Liver (tissue), 3 donors: ENCODE measurements at regions not wholly inside any gene's neighbourhood (a gene's known extent, or its start where the extent isn't known, plus 50 kb on each side); places are given as distances from the start of the nearest gene placed in this dataset.

Experiments used
- EGR1 ChIP-seq, 2 donors: IDR thresholded peaks; 2 replicates each; pipeline ENCODE4 v1.6.1; 2016 to 2018; ENCODE audit warnings: antibody characterized with exemption in 2 of 2, low read depth in 2 of 2
- FOXA1 ChIP-seq: IDR thresholded peaks from 2 replicates; pipeline ENCODE4 v1.6.1; 2016; ENCODE audit warnings: antibody characterized with exemption
- FOXA2 ChIP-seq: IDR thresholded peaks from 2 replicates; pipeline ENCODE4 v1.6.1; 2016; ENCODE audit warnings: antibody characterized with exemption
- JUND ChIP-seq, 2 donors: IDR thresholded peaks; 2 replicates each; pipeline ENCODE4 v1.6.1; 2016; ENCODE audit warnings: antibody characterized with exemption in 2 of 2
- MAX ChIP-seq: IDR thresholded peaks from 2 replicates; pipeline ENCODE4 v1.6.1; 2016; ENCODE audit warnings: antibody characterized with exemption
- RAD21 ChIP-seq, 2 donors: IDR thresholded peaks; 2 replicates each; pipeline ENCODE4 v1.6.1; 2016; ENCODE audit warnings: antibody characterized with exemption in 2 of 2, mild to moderate bottlenecking in 2 of 2
- REST ChIP-seq: IDR thresholded peaks from 2 replicates; pipeline ENCODE4 v1.6.1; 2016; ENCODE audit warnings: antibody characterized with exemption, mild to moderate bottlenecking
- SP1 ChIP-seq: IDR thresholded peaks from 2 replicates; pipeline ENCODE4 v1.6.1; 2018; ENCODE audit warnings: antibody characterized with exemption, mild to moderate bottlenecking
- TAF1 ChIP-seq: conservative IDR thresholded peaks from 2 replicates; pipeline ENCODE4 v1.6.1; 2016; ENCODE audit warnings: antibody characterized with exemption, mild to moderate bottlenecking
- YY1 ChIP-seq: IDR thresholded peaks from 2 replicates; pipeline ENCODE4 v1.6.1; 2016; ENCODE audit warnings: antibody characterized with exemption, mild to moderate bottlenecking
- TF ChIP-seq, protein P1 (sequence below): fragments of 150-350 bp; IDR thresholded peaks from 2 replicates; pipeline ENCODE4 v1.5.1; 2017; ENCODE audit warnings: improper control_type of control experiment, low read depth, low read length; ENCODE audit not compliant: missing input control
- TF ChIP-seq, protein P2 (sequence below): IDR thresholded peaks from 2 replicates; pipeline ENCODE4 v1.6.1; 2016; ENCODE audit warnings: antibody characterized with exemption
- donor health status: healthy.
- donor health status: healthy.

DNA sequence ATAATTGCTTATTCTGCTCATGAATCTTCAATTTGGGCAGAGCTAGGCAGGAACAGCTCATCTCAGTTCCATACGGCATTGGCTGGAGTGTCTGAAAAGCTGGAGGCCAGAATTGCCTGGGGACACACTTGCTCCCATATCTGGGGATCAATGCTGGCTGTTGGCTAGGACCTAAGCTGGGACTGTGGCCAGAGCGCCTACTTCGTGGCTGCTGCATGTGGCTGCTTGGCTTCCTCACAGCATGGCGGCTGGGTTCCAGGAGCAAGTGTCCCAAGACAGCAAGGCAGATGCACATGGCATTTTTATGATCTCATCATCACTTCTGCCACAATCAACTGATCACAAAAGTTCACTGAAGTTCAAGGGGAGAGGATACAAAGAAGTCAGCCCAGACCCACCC, 200.2 kb downstream of the TTC8 start:
- TF ChIP-seq TAF1 (no peak), YY1 (no peak), MAX (no peak), EGR1 (IDR thresholded peaks at IDR 0.05; ENCODE audit: low read depth in 2 of 2) (no peak), JUND (IDR thresholded peaks at IDR 0.05) (no peak), SP1 (no peak), REST (no peak), RAD21 (IDR thresholded peaks at IDR 0.05) (no peak), FOXA1 (no peak), FOXA2 (no peak)
- TF ChIP-seq, protein P1, sequence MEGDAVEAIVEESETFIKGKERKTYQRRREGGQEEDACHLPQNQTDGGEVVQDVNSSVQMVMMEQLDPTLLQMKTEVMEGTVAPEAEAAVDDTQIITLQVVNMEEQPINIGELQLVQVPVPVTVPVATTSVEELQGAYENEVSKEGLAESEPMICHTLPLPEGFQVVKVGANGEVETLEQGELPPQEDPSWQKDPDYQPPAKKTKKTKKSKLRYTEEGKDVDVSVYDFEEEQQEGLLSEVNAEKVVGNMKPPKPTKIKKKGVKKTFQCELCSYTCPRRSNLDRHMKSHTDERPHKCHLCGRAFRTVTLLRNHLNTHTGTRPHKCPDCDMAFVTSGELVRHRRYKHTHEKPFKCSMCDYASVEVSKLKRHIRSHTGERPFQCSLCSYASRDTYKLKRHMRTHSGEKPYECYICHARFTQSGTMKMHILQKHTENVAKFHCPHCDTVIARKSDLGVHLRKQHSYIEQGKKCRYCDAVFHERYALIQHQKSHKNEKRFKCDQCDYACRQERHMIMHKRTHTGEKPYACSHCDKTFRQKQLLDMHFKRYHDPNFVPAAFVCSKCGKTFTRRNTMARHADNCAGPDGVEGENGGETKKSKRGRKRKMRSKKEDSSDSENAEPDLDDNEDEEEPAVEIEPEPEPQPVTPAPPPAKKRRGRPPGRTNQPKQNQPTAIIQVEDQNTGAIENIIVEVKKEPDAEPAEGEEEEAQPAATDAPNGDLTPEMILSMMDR: no peak
- TF ChIP-seq, protein P2, sequence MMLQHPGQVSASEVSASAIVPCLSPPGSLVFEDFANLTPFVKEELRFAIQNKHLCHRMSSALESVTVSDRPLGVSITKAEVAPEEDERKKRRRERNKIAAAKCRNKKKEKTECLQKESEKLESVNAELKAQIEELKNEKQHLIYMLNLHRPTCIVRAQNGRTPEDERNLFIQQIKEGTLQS: no peak
